ENCODE measurements at regions not wholly inside any gene's neighbourhood (a gene's known extent, or its start where the extent isn't known, plus 50 kb on each side); places are given as distances from the start of the nearest gene placed in this dataset.

DNA sequence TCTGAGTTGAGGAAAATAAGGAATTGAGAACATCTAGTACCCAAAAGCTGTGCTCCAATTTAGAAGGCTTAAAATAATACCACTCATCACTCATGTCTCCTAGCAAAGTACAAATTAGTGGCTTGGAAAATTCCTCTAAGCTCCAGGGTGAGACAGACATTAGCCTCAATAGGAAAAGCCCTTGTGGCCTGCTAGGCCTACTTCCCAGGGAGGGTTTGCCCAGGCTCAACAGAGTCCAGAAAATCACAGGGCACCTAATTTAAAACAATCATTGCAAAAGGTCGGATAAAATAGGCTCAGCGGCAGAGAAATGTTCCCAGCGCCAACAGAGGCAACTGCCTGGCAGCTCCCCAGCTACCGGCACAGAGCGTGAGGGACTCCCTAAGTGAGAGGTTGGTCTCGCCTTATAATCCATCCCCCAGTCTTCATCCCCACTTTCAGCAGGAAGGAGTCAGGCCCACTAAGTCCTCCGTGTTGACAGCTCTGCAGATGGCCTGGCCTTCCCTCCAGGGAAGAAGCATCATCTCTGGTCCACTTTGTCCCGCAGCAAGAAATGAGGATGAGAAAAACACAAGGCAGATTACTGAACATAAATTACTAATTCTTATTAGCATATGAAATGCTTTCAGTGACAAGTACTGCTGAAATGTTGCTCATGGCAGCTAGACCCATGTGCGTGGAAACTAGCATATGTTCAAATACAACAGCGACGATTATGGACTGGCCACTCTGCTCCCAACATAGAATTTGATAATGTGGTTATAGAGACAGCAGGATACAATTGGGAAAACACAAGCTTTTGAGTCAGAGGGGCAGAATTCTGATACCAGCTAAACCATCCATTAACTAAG is 1177.7 kb upstream of the AUTS2 start:
- DNase-seq, result no peak

DNA sequence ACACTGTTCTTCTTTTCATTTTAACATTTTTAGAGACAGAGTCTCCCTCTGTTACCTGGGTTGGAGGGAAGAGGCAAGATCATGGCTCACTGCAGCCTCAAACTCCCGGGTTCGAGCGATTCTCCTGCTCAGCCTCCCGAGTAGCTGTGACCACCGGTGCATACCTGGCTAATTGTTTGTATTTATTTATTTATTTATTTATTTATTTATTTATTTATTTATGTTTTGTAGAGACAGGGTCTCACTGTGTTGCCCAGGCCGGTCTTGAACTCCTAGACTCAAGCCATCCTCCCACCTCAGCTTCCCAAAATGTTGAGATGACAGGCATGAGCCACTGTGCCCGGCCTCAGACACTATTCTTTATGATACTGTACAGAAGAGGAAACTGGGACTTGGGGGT is 1176.6 kb upstream of the AUTS2 start:
- DNase-seq, result no peak

DNA sequence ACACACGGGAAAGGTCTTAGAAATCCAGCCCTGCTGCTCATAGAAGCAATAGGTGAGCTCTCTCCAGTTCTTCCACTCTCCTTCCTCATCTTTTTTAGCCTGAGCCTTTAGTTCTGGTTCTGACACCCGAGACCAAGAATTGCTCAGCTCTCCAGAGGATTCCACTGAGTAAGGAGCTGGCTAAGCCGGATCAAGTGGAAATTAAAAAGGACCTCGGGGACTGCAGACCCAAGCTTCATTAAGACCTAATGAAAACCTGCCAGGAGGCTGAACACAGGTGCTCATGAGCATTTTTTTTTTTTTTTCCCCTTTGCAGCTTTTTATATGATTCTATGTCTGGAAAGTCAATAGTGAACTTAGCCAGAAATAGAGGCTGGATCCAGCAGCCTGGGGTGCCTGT is 1176.0 kb upstream of the AUTS2 start:
- no peak for DNase-seq

GRCh38 chr7:68423356-68423755 is 1174.9 kb upstream of the AUTS2 start:
- DNase-seq, result no peak

DNA sequence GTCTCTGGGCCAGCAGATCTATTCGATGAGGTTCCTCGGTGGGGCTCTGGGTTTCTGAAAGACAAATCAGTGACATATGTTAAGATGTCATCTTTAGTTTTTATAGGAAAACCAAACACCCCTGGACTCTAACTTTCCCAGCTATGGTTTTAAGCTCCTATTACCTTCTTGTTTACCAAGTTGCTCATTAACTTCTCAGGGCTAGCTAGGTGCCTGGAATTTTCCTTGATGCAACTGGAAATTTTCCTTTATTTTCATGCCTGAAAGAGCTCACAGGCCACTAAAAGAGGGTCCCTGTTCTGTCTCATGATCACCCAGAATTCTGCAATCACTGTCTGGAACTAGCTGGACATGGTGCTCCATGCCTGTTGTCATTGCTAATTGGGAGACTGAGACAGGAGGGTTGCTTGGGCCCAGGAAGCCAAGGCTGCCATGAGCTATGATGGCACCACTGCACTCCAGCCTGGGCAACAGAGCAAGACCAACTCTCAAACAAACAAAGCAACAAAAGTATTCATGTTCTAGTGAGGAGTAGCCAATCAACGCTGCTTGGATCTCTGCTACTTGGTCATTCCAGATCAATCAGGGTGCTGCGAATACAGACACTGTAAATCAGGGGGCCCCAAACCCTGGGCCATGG is 1173.5 kb upstream of the AUTS2 start:
- no peak for DNase-seq

DNA sequence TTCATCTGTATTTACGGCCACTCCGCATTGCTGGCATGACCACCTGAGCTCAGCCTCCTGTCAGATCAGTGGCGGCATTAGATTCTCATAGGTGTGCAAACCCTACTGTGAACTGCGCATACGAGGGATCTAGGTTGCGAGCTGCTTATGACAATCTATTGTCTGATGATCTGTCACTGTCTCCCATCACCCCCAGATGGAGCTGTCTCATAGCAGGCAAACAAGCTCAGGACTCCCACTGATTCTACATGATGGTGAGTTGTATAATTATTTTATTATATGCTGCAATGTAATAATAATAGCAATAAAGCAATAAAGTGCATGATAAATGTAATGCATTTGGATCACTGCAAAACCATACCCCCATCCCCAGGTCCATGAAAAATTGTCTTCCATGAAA is 1172.9 kb upstream of the AUTS2 start:
- DNase-seq, result no peak

- no peak for DNase-seq
These were observed 1168.7 kb upstream of the AUTS2 start for GRCh38 chr7:68429411-68430117.

- DNase-seq, result no peak
These were observed 1165.7 kb upstream of the AUTS2 start for GRCh38 chr7:68432585-68432984.

- no peak for DNase-seq
These were observed 1164.7 kb upstream of the AUTS2 start for GRCh38 chr7:68433462-68434070.

GRCh38 chr7:68434857-68435256 is 1163.4 kb upstream of the AUTS2 start:
- DNase-seq, result no peak

DNA sequence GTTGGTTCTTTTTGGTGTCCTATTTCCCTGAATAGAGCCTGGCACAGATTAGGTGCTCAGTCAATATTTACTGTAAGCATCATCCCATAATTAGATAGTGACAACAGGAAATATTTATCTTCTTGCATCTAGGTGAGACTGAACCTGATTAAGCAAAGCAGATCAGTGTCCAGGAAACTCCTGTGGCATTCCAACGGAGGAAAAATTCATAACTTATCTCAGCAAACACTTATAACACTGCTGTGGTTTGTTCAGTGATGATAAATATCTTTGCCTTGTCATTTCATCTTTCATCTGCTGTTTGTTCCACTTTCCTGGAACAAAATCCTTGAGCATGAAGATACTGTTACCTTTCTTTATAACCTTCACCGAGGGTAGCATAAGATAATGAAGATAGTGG is 1160.3 kb upstream of the AUTS2 start:
- no peak for DNase-seq

- no peak for DNase-seq
These were observed 1159.5 kb upstream of the AUTS2 start for GRCh38 chr7:68438811-68439210.

DNA sequence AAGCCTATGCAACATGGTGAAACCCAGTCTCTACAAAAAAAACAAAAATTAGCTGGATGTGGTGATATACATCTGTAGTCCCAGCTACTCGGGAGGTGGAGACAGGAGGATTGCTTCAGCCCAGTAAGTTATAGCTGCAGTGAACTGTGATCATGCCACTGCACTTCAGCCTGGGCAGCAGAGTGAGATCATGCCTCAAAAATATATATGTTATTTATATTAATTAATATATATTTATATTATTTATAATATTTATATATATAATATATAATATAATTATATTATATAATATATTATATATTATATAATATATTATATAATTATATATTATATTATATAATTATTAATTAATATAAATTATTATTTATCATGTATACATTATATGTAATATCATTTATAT is 1158.4 kb upstream of the AUTS2 start:
- DNase-seq, result no peak

DNA sequence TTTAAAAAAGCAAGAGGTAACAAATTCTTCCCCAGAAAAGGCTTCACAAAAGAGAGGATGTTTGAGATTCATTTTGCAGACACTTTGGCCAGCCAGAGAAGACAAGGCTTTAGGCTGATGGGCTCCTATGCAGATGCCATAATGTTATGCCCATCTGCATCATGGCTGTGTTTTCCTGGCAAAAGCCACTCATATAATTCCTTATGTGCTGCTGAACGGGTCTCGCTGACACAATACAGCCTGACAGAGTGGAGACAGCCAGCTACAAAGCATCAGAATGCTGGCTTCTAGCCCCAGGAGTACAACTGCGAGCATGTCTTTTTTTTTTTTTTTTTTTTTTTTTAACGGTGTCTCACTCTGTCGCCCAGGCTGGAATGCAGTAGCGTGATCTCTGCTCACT is 1157.4 kb upstream of the AUTS2 start:
- no peak for DNase-seq

- no peak for DNase-seq
These were observed 1156.6 kb upstream of the AUTS2 start for GRCh38 chr7:68441645-68442044.

- no peak for DNase-seq
These were observed 1155.2 kb upstream of the AUTS2 start for GRCh38 chr7:68442931-68443631.

- no peak for DNase-seq
These were observed 1154.2 kb upstream of the AUTS2 start for GRCh38 chr7:68444042-68444441.

- DNase-seq, result no peak
These were observed 1153.3 kb upstream of the AUTS2 start for GRCh38 chr7:68444956-68445355.

- DNase-seq, result no peak
These were observed 1152.1 kb upstream of the AUTS2 start for GRCh38 chr7:68446183-68446582.

DNA sequence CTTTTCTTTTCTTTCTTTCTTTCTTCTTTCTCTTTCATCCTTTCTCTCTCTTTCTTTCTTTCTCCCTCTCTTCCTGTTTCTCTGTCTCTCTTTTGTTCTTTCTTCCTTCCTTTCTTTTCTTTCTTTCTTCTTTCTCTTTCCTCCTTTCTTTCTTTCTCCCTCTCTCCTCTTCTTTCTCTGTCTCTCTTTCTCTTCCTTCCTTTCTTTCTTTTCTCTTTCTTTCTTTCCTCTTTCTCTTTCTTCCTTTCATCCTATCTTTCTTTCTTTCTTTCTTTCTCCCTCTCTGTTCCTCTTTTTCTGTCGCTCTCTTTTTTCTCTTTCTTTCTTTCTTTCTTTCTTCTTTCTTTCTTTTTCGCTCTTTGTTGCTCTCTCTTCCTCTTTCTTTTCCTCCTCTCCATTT is 1149.2 kb upstream of the AUTS2 start:
- DNase-seq, result no peak

- DNase-seq, result no peak
These were observed 1148.5 kb upstream of the AUTS2 start for GRCh38 chr7:68449816-68450215.

DNA sequence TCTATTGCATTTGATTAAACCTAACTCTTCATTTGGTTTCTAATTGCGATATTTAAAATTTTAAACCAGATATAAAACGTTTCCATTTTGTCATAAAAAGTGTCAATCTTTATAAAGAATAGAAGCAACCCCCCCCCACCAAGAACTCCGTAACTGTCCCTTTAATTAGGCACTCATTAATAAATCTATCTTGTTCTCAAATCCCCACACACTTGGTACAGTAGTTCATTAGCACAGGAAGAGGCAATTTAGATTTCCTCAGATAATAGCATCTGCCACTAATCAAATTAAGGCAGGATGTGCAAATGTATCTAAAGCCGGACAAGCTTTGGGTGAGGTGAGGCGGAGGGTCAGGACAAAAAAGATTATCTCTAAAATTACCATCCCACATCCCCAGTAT is 1143.3 kb upstream of the AUTS2 start:
- DNase-seq, result no peak

DNA sequence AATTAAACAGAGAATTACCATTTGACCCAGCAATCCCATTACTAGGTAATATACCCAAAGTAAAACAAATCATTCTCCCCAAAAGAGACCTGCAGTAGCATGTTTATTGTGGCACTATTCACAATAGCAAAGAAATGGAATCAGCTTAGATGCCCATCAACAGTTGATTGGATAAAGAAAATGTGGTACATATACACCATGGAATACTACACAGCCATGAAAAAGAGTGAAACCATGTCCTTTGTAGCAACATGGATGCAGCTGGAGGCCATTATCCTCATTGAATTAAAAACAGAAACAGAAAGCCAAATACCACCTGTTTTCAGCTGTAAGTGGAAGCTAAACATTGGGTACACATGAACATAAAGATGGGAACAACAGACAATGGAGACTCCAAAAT is 1141.8 kb upstream of the AUTS2 start:
- no peak for DNase-seq

Data from stimulated activated CD4-positive, alpha-beta T cell treated with anti-CD3 and anti-CD28 coated beads, Interleukin-2, amount 100 ng/mL, for 24 hours (primary cell).